GM12878 (cell line): ENCODE measurements at regions not wholly inside any gene's neighbourhood (a gene's known extent, or its start where the extent isn't known, plus 50 kb on each side); places are given as distances from the start of the nearest gene placed in this dataset.

Source experiments
- CHD4 ChIP-seq: fragments of 200-600 bp; sonication (generic); IDR thresholded peaks from 2 replicates; pipeline ENCODE4 v1.6.1; 2016; ENCODE audit warnings: mild to moderate bottlenecking
- DPF2 ChIP-seq: fragments of 450-650 bp; IDR thresholded peaks from 2 replicates; pipeline ENCODE4 v1.6.1; 2017; ENCODE audit warnings: mild to moderate bottlenecking
- EED ChIP-seq: sonication (generic); IDR thresholded peaks from 2 replicates; pipeline ENCODE4 v1.6.1; 2016; ENCODE audit warnings: antibody characterized with exemption, low read depth
- ELK1 ChIP-seq: IDR thresholded peaks from 2 replicates; pipeline ENCODE4 v1.6.1; 2012; ENCODE audit warnings: low read depth, low read length, improper control_type of control experiment
- ESRRA ChIP-seq: IDR thresholded peaks from 2 replicates; pipeline ENCODE4 v1.6.1; 2012; ENCODE audit warnings: mild to moderate bottlenecking, low read length, improper control_type of control experiment
- IKZF1 ChIP-seq: fragments of 450-650 bp; conservative IDR thresholded peaks from 2 replicates; pipeline ENCODE4 v1.6.1; 2017; ENCODE audit warnings: antibody characterized with exemption, mild to moderate bottlenecking
- NFYB ChIP-seq: IDR thresholded peaks from 2 replicates; pipeline ENCODE4 v1.6.1; 2011; ENCODE audit warnings: low read depth, mild to moderate bottlenecking, low read length, improper control_type of control experiment, moderate library complexity; ENCODE audit not compliant: insufficient read depth
- NR2C1 ChIP-seq: fragments of 450-650 bp; IDR thresholded peaks from 2 replicates; pipeline ENCODE4 v1.6.1; 2017; ENCODE audit warnings: antibody characterized with exemption, mild to moderate bottlenecking, moderate library complexity
- POLR2A ChIP-seq: IDR thresholded peaks from 2 replicates; pipeline ENCODE4 v1.6.1; 2011; ENCODE audit warnings: low read depth, mild to moderate bottlenecking, low read length
- RAD51 ChIP-seq: fragments of 450-650 bp; IDR thresholded peaks from 2 replicates; pipeline ENCODE4 v1.6.1; 2016; ENCODE audit warnings: moderate library complexity, mild to moderate bottlenecking, inconsistent platforms
- RBBP5 ChIP-seq: fragments of 200-600 bp; sonication (generic); conservative IDR thresholded peaks from 2 replicates; pipeline ENCODE4 v1.6.1; 2016
- RELB ChIP-seq: fragments of 450-650 bp; IDR thresholded peaks from 2 replicates; pipeline ENCODE4 v1.6.1; 2017; ENCODE audit warnings: low read depth, mild to moderate bottlenecking, moderate library complexity
- SP1 ChIP-seq: IDR thresholded peaks from one replicate; pipeline ENCODE4 v1.6.1; 2011; ENCODE audit warnings: low read depth, low read length
- STAT1 ChIP-seq: fragments of 450-650 bp; conservative IDR thresholded peaks from 2 replicates; pipeline ENCODE4 v1.6.1; 2014; ENCODE audit warnings: antibody characterized with exemption, mild to moderate bottlenecking
- TCF12 ChIP-seq: IDR thresholded peaks from 2 replicates; pipeline ENCODE4 v1.6.1; 2011; ENCODE audit warnings: low read depth, mild to moderate bottlenecking, low read length
- TCF3 ChIP-seq: IDR thresholded peaks from 2 replicates; pipeline ENCODE4 v1.6.1; 2012; ENCODE audit warnings: low read depth, mild to moderate bottlenecking, low read length, borderline replicate concordance; ENCODE audit not compliant: insufficient read depth
- TCF7 ChIP-seq: IDR thresholded peaks from 2 replicates; pipeline ENCODE4 v1.6.1; 2014; ENCODE audit warnings: antibody characterized with exemption, borderline replicate concordance
- USF2 ChIP-seq: IDR thresholded peaks from 2 replicates; pipeline ENCODE4 v1.6.1; 2011; ENCODE audit warnings: low read depth, low read length, improper control_type of control experiment, borderline replicate concordance
- YBX1 ChIP-seq: fragments of 450-650 bp; IDR thresholded peaks from 2 replicates; pipeline ENCODE4 v1.6.1; 2016; ENCODE audit warnings: antibody characterized with exemption
- YY1 ChIP-seq: IDR thresholded peaks from 2 replicates; pipeline ENCODE4 v1.6.1; 2011; ENCODE audit warnings: low read depth, mild to moderate bottlenecking, low read length
- ZBED1 ChIP-seq: IDR thresholded peaks from 2 replicates; pipeline ENCODE4 v1.6.1; 2016; ENCODE audit warnings: borderline replicate concordance
- ZNF207 ChIP-seq: fragments of 450-650 bp; IDR thresholded peaks from 2 replicates; pipeline ENCODE4 v1.6.1; 2014; ENCODE audit warnings: antibody characterized with exemption, mild to moderate bottlenecking, borderline replicate concordance
- ZNF592 ChIP-seq: fragments of 450-650 bp; IDR thresholded peaks from 2 replicates; pipeline ENCODE4 v1.6.1; 2017; ENCODE audit warnings: mild to moderate bottlenecking, moderate library complexity

GRCh38 chr6:113690281-113691259 lies 166.6 kb upstream of the MARCKS start (continued):
- peak; percentile 60; the same call in 1 of the 2 replicates for TF ChIP-seq ZBED1
- TF ChIP-seq YY1: no peak
- no peak for TF ChIP-seq DPF2
- no peak for TF ChIP-seq RELB
- TF ChIP-seq IKZF1: peak; percentile 20; the same call in 1 of the 2 replicates
- no peak for TF ChIP-seq STAT1
- no peak for TF ChIP-seq NFYB
- TF ChIP-seq NR2C1: no peak
- TF ChIP-seq EED: peak; percentile 81
- no peak for TF ChIP-seq ZNF592
- TF ChIP-seq TCF12: peak; percentile 73; the same call in 1 of the 2 replicates
- TF ChIP-seq ESRRA: no peak
- no peak for TF ChIP-seq RBBP5
- no peak for TF ChIP-seq ZNF207
- peak; percentile 68; the same call in 1 of the 2 replicates for TF ChIP-seq TCF3
- no peak for TF ChIP-seq POLR2A
- no peak for TF ChIP-seq TCF7
- TF ChIP-seq CHD4: no peak
- no peak for TF ChIP-seq ELK1
- TF ChIP-seq USF2: no peak
- no peak for TF ChIP-seq RAD51
- no peak for TF ChIP-seq YBX1
- no peak for TF ChIP-seq SP1
